ENCODE measurements at regions not wholly inside any gene's neighbourhood (a gene's known extent, or its start where the extent isn't known, plus 50 kb on each side); places are given as distances from the start of the nearest gene placed in this dataset.

DNA sequence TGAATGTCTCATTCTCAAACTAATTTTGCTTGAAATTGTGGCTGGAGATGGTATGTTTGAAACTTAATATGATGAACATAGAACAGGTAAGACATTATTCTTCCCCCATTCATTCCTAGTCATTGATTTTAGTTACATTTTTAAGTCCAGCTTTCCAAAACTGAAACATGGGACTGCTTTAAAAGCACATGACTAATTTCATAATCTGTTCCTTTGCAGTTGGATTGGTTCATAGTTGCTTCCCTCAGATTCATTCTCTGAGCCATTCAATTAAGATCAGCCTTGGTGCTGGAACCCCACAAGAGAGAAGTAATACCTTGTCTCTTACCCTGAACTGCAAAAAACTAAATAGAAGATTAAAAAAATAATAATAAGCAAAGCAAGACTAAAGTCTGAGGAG, 87.5 kb upstream of the TGFBR2 start:
- TF ChIP-seq, protein P1, sequence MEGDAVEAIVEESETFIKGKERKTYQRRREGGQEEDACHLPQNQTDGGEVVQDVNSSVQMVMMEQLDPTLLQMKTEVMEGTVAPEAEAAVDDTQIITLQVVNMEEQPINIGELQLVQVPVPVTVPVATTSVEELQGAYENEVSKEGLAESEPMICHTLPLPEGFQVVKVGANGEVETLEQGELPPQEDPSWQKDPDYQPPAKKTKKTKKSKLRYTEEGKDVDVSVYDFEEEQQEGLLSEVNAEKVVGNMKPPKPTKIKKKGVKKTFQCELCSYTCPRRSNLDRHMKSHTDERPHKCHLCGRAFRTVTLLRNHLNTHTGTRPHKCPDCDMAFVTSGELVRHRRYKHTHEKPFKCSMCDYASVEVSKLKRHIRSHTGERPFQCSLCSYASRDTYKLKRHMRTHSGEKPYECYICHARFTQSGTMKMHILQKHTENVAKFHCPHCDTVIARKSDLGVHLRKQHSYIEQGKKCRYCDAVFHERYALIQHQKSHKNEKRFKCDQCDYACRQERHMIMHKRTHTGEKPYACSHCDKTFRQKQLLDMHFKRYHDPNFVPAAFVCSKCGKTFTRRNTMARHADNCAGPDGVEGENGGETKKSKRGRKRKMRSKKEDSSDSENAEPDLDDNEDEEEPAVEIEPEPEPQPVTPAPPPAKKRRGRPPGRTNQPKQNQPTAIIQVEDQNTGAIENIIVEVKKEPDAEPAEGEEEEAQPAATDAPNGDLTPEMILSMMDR (IDR thresholded peaks at IDR 0.05; ENCODE audit: low read depth, low read length, poor library complexity, severe bottlenecking), result no peak
- TF ChIP-seq EZH2phosphoT487 (IDR thresholded peaks at IDR 0.05; ENCODE audit: borderline replicate concordance, low read length), result no peak

Measured in DOHH2 (cell line).